NCI-H1436 (cell line): ENCODE measurements at regions not wholly inside any gene's neighbourhood (a gene's known extent, or its start where the extent isn't known, plus 50 kb on each side); places are given as distances from the start of the nearest gene placed in this dataset.

Experiments
- DNase-seq: peaks from one replicate; lab custom pipeline; 2025; lab: John Stamatoyannopoulos, UW

GRCh38 chr18:71887509-71887908 is 656.6 kb downstream of the CBLN2 start:
- DNase-seq, result no peak

GRCh38 chr18:71878226-71878625 is 665.9 kb downstream of the CBLN2 start:
- no peak for DNase-seq

GRCh38 chr18:71873695-71874094 is 670.4 kb downstream of the CBLN2 start:
- no peak for DNase-seq

- no peak for DNase-seq
Observed at GRCh38 chr18:71865888-71866287, 678.3 kb downstream of the CBLN2 start.

- no peak for DNase-seq
Observed at GRCh38 chr18:71850602-71851001, 693.5 kb downstream of the CBLN2 start.

- DNase-seq, result no peak
Observed at GRCh38 chr18:71849407-71849806, 694.7 kb downstream of the CBLN2 start.

GRCh38 chr18:71846716-71847115 is 697.4 kb downstream of the CBLN2 start:
- no peak for DNase-seq

GRCh38 chr18:71844814-71845213 is 699.3 kb downstream of the CBLN2 start:
- no peak for DNase-seq

- no peak for DNase-seq
Observed at GRCh38 chr18:71842666-71843065, 701.5 kb downstream of the CBLN2 start.

- no peak for DNase-seq
Observed at GRCh38 chr18:71837547-71837946, 706.6 kb downstream of the CBLN2 start.

GRCh38 chr18:71832946-71833617 is 711.1 kb downstream of the CBLN2 start:
- DNase-seq, result no peak

GRCh38 chr18:71831039-71831438 is 713.1 kb downstream of the CBLN2 start:
- no peak for DNase-seq

GRCh38 chr18:71827301-71827700 is 716.8 kb downstream of the CBLN2 start:
- no peak for DNase-seq

GRCh38 chr18:71815305-71815704 is 728.8 kb downstream of the CBLN2 start:
- no peak for DNase-seq

- DNase-seq, result no peak
Observed at GRCh38 chr18:71809711-71810110, 734.4 kb downstream of the CBLN2 start.

GRCh38 chr18:71808616-71809015 is 735.5 kb downstream of the CBLN2 start:
- no peak for DNase-seq

GRCh38 chr18:71807586-71807985 is 736.6 kb downstream of the CBLN2 start:
- no peak for DNase-seq

- no peak for DNase-seq
Observed at GRCh38 chr18:71798986-71799673, 745.0 kb downstream of the CBLN2 start.

- DNase-seq, result no peak
Observed at GRCh38 chr18:71797554-71797953, 746.6 kb downstream of the CBLN2 start.

- no peak for DNase-seq
Observed at GRCh38 chr18:71784777-71785176, 759.4 kb downstream of the CBLN2 start.

- peak; percentile 25 for DNase-seq
Observed at GRCh38 chr18:71760541-71760940, 783.6 kb downstream of the CBLN2 start.

- no peak for DNase-seq
Observed at GRCh38 chr18:71754246-71754645, 789.9 kb downstream of the CBLN2 start.

GRCh38 chr18:71743634-71744033 is 800.5 kb downstream of the CBLN2 start:
- DNase-seq, result no peak

- DNase-seq, result no peak
Observed at GRCh38 chr18:71729611-71730010, 814.5 kb downstream of the CBLN2 start.
